GM12892 (cell line): ENCODE measurements at regions not wholly inside any gene's neighbourhood (a gene's known extent, or its start where the extent isn't known, plus 50 kb on each side); places are given as distances from the start of the nearest gene placed in this dataset.

Source experiments
- POLR2A ChIP-seq: IDR thresholded peaks from 2 replicates; pipeline ENCODE4 v1.6.1; 2011; ENCODE audit warnings: low read depth, low read length, control low read depth
- POLR2AphosphoS5 ChIP-seq: IDR thresholded peaks from 2 replicates; pipeline ENCODE4 v1.6.1; 2011; ENCODE audit warnings: low read depth, low read length, control low read depth
- TAF1 ChIP-seq: IDR thresholded peaks from 2 replicates; pipeline ENCODE4 v1.6.1; 2011; ENCODE audit warnings: low read depth, mild to moderate bottlenecking, control low read depth, low read length, borderline replicate concordance

DNA sequence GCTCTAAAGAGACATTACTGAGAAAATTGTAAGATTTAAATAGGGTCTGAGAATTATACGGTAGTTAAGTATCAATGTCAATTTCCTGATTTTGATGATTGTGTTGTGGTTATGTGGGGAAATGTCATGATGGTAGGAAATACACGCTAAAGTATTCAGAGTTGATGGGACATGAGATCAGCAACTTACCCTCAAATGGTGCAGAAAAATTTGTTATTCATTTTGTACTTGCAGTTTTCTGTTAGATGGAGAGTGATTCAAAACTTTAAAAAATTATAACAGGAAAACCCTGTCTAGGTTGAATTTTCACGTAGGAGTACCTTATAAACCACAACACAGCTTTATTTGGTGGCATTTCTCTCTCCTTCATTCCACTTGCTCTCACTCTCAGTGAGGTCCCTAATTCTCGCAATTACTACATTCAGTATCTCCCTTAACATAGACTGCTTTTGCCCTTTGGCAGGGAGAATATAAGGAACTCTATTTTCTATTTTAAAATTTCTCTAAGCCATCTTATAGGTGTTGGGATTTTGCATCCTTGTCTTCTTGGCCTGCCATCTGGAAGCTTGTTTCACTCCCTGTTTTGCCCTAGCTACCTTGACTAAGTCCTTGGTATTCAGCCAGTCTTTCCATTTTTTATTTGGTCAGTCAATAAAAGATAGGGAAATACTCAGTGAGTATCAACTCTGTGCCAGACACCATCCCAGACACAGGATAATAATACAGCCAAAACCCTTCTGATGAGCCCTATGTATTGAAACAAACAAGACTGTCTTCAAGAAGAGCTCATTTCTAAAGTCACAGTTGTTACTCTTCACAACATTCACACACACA, 550.6 kb upstream of the ACVR2A start:
- TF ChIP-seq TAF1: no peak
- TF ChIP-seq POLR2A: no peak
- TF ChIP-seq POLR2AphosphoS5: no peak
